ENCODE measurements at regions not wholly inside any gene's neighbourhood (a gene's known extent, or its start where the extent isn't known, plus 50 kb on each side); places are given as distances from the start of the nearest gene placed in this dataset.

DNA sequence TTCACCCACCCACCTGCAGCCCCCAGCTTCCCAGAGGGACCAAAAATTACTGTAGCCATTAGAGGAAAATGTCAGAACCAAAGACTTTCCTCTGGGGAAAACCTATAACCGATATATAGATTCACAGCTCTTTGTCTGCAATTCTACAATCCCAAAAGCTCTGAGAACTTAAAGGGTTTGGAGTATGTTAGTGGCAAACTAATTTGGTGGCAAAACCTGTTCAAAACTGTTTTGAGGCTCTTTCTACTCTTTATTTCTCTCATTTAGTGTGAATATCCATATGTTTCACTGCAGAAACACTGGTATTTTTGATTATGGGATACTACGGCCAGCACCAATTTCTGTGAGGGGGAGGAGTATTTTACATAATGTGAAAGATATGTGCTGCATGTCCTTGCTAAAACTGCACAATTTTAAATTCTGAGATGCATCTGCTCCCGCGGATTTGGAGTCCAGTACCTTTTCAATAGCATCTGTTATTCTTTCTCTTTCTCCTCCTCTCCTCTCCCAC, 87.5 kb upstream of the MTNR1B start:
- TF ChIP-seq, protein P1, sequence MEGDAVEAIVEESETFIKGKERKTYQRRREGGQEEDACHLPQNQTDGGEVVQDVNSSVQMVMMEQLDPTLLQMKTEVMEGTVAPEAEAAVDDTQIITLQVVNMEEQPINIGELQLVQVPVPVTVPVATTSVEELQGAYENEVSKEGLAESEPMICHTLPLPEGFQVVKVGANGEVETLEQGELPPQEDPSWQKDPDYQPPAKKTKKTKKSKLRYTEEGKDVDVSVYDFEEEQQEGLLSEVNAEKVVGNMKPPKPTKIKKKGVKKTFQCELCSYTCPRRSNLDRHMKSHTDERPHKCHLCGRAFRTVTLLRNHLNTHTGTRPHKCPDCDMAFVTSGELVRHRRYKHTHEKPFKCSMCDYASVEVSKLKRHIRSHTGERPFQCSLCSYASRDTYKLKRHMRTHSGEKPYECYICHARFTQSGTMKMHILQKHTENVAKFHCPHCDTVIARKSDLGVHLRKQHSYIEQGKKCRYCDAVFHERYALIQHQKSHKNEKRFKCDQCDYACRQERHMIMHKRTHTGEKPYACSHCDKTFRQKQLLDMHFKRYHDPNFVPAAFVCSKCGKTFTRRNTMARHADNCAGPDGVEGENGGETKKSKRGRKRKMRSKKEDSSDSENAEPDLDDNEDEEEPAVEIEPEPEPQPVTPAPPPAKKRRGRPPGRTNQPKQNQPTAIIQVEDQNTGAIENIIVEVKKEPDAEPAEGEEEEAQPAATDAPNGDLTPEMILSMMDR (IDR thresholded peaks at IDR 0.05), result no peak
- no peak for TF ChIP-seq POLR2A (IDR thresholded peaks at IDR 0.05)
